ENCODE measurements at regions not wholly inside any gene's neighbourhood (a gene's known extent, or its start where the extent isn't known, plus 50 kb on each side); places are given as distances from the start of the nearest gene placed in this dataset.
A peak's percentile ranks its signal among the peaks of the same experiment; 100 is the strongest.
"Not testable (repeated sequence)": the region's sequence is repeated elsewhere in the genome, so short reads cannot be mapped to it uniquely, and the experiment has no call there.

GRCh38 chr6:155544677-155545076 lies 89.0 kb upstream of the NOX3 start:
- no peak for DNase-seq

- DNase-seq = no peak
These were observed 87.7 kb upstream of the NOX3 start for GRCh38 chr6:155543166-155543847.

GRCh38 chr6:155542036-155542435 lies 86.4 kb upstream of the NOX3 start:
- DNase-seq = no peak

- DNase-seq = no peak
These were observed 83.2 kb upstream of the NOX3 start for GRCh38 chr6:155538708-155539390.

GRCh38 chr6:155534678-155535077 lies 79.0 kb upstream of the NOX3 start:
- no peak for DNase-seq

- peak; percentile 1 to 21 for DNase-seq
These were observed 74.7 kb upstream of the NOX3 start for GRCh38 chr6:155530219-155530834.

GRCh38 chr6:155529814-155530213 lies 74.2 kb upstream of the NOX3 start:
- not testable (repeated sequence) for DNase-seq

- DNase-seq = peak in 1 of 2 donors; percentile 13
These were observed 73.4 kb upstream of the NOX3 start for GRCh38 chr6:155528982-155529453.

- no peak for DNase-seq
These were observed 72.7 kb upstream of the NOX3 start for GRCh38 chr6:155528335-155528734.

- DNase-seq = no peak
These were observed 71.8 kb upstream of the NOX3 start for GRCh38 chr6:155527443-155527842.

- DNase-seq = no peak
These were observed 68.4 kb upstream of the NOX3 start for GRCh38 chr6:155523821-155524651.

GRCh38 chr6:155521719-155522118 lies 66.1 kb upstream of the NOX3 start:
- DNase-seq = no peak

GRCh38 chr6:155520078-155520477 lies 64.4 kb upstream of the NOX3 start:
- DNase-seq = no peak

- DNase-seq = no peak
These were observed 63.6 kb upstream of the NOX3 start for GRCh38 chr6:155519176-155519738.

- no peak for DNase-seq
These were observed 61.7 kb upstream of the NOX3 start for GRCh38 chr6:155517294-155517693.

GRCh38 chr6:155510879-155511278 lies 55.2 kb upstream of the NOX3 start:
- no peak for DNase-seq

- no peak for DNase-seq
These were observed 54.3 kb upstream of the NOX3 start for GRCh38 chr6:155509743-155510475.

GRCh38 chr6:155505608-155505989 lies 50.0 kb upstream of the NOX3 start:
- DNase-seq = no peak

All from CD4-positive, alpha-beta T cell treated with Interleukin-1 beta for 1 hour (primary cell).